ENCODE measurements at regions not wholly inside any gene's neighbourhood (a gene's known extent, or its start where the extent isn't known, plus 50 kb on each side); places are given as distances from the start of the nearest gene placed in this dataset.
"Not testable (repeated sequence)": the region's sequence is repeated elsewhere in the genome, so short reads cannot be mapped to it uniquely, and the experiment has no call there.

GRCh38 chrX:40530509-40530908 lies 50.3 kb upstream of the ATP6AP2 start:
- no peak for DNase-seq

GRCh38 chrX:40527543-40527942 lies 53.2 kb upstream of the ATP6AP2 start:
- DNase-seq: no peak

- DNase-seq: no peak
Observed at GRCh38 chrX:40526412-40526811, 54.4 kb upstream of the ATP6AP2 start.

- DNase-seq: not testable (repeated sequence)
Observed at GRCh38 chrX:40525901-40526300, 54.9 kb upstream of the ATP6AP2 start.

GRCh38 chrX:40524423-40524822 lies 56.3 kb upstream of the ATP6AP2 start:
- DNase-seq: no peak

GRCh38 chrX:40523852-40524251 lies 56.9 kb upstream of the ATP6AP2 start:
- no peak for DNase-seq

- no peak for DNase-seq
Observed at GRCh38 chrX:40521868-40522450, 58.8 kb upstream of the ATP6AP2 start.

- DNase-seq: no peak
Observed at GRCh38 chrX:40514376-40514775, 66.4 kb upstream of the ATP6AP2 start.

GRCh38 chrX:40513835-40514234 lies 66.9 kb upstream of the ATP6AP2 start:
- no peak for DNase-seq

GRCh38 chrX:40513012-40513411 lies 67.8 kb upstream of the ATP6AP2 start:
- DNase-seq: no peak

- DNase-seq: no peak
Observed at GRCh38 chrX:40511258-40511657, 69.5 kb upstream of the ATP6AP2 start.

GRCh38 chrX:40508560-40508959 lies 72.2 kb upstream of the ATP6AP2 start:
- no peak for DNase-seq

- DNase-seq: no peak
Observed at GRCh38 chrX:40506201-40506985, 74.4 kb upstream of the ATP6AP2 start.

- no peak for DNase-seq
Observed at GRCh38 chrX:40504801-40505605, 75.8 kb upstream of the ATP6AP2 start.

GRCh38 chrX:40503094-40503493 lies 77.7 kb upstream of the ATP6AP2 start:
- no peak for DNase-seq

GRCh38 chrX:40502688-40503087 lies 78.1 kb upstream of the ATP6AP2 start:
- DNase-seq: no peak

- no peak for DNase-seq
Observed at GRCh38 chrX:40501164-40501855, 79.5 kb upstream of the ATP6AP2 start.

- no peak for DNase-seq
Observed at GRCh38 chrX:40496728-40497127, 84.0 kb upstream of the ATP6AP2 start.

- no peak for DNase-seq
Observed at GRCh38 chrX:40495659-40496058, 85.1 kb upstream of the ATP6AP2 start.

GRCh38 chrX:40494005-40494404 lies 86.8 kb upstream of the ATP6AP2 start:
- DNase-seq: no peak

- no peak for DNase-seq
Observed at GRCh38 chrX:40488296-40488695, 92.5 kb upstream of the ATP6AP2 start.

GRCh38 chrX:40485973-40486372 lies 94.8 kb upstream of the ATP6AP2 start:
- no peak for DNase-seq

GRCh38 chrX:40485102-40485826 lies 95.5 kb upstream of the ATP6AP2 start:
- DNase-seq: no peak

All from NCI-H2107 (cell line).